K562 (cell line): ENCODE measurements at regions not wholly inside any gene's neighbourhood (a gene's known extent, or its start where the extent isn't known, plus 50 kb on each side); places are given as distances from the start of the nearest gene placed in this dataset.

Experiments
- ATAC-seq: fragments of 200-7000 bp; cut with Tn5 transposase; 3 replicates; pipeline ENCODE4 v1.9.1; 2020; ENCODE audit warnings: moderate library complexity
- BruUV-seq: library from RNA; stranded (reverse); fragments of 400-500 nt; replicated peaks from 2 replicates; lab custom pipeline; 2021; lab: Mats Ljungman, UMichigan
- CTCF ChIA-PET: fragments of 300-600 bp; formaldehyde crosslinking; extraction: SDS; loops from one replicate; lab custom pipeline; 2021; ENCODE audit warnings: low intra/inter-chr PET ratio; lab: Yijun Ruan, JAX
- POLR2A ChIA-PET: fragments of 300-600, 350-650 bp; sonication (Branson Sonifier 250); formaldehyde crosslinking; extraction: SDS; loops from one replicate; lab custom pipeline; 2021; ENCODE audit warnings: antibody characterized with exemption, inconsistent platforms; lab: Yijun Ruan, JAX
- DNase-seq, 4 experiments: peaks; one replicate each; pipeline versions ENCODE4 v3.0.0 to v3.0.0-alpha.2; 2011 to 2018; ENCODE audit warnings: low spot score in 3 of 4, mixed read lengths in 3 of 4; ENCODE audit errors: extremely low read depth in 1 of 4
- FAIRE-seq: peaks from 2 replicates; lab custom pipeline; 2011; peaks lifted over from hg19 to GRCh38; lab: Jason Lieb, UNC
- H2AFZ ChIP-seq: 2 replicates; pipeline ENCODE4 v1.6.0; 2011; ENCODE audit warnings: low read depth, low read length, control low read depth, inconsistent platforms
- H3K27ac ChIP-seq: fragments of 200-600 bp; 3 replicates; pipeline ENCODE4 v1.8.0; 2011; ENCODE audit warnings: low read depth, mild to moderate bottlenecking, control low read depth, inconsistent platforms, low read length, moderate library complexity, mixed read lengths; ENCODE audit errors: extremely low read depth
- H3K27me3 ChIP-seq, 2 experiments: fragments of 300-600 bp in 1 of 2; 2 replicates in 1 of 2; 3 replicates in 1 of 2; pipeline versions ENCODE4 v1.6.0 to v1.8.0; 2011; ENCODE audit warnings: inconsistent platforms in 2 of 2, low read length in 2 of 2, mild to moderate bottlenecking in 1 of 2, mixed read lengths in 1 of 2, moderate library complexity in 1 of 2; ENCODE audit not compliant: control insufficient read depth in 2 of 2, insufficient read depth in 2 of 2
- H3K36me3 ChIP-seq: fragments of 300-600 bp; 3 replicates; pipeline ENCODE4 v1.8.0; 2011; ENCODE audit warnings: mild to moderate bottlenecking, low read length, inconsistent platforms; ENCODE audit not compliant: control insufficient read depth, insufficient read depth
- H3K4me1 ChIP-seq, 2 experiments: fragments of 200-600 bp in 1 of 2; replicated peaks in 1 of 2; 2 replicates in 1 of 2; 3 replicates in 1 of 2; pipeline versions ENCODE4 v1.5.1 to v1.8.0; 2011; ENCODE audit warnings: inconsistent platforms in 2 of 2, low read length in 2 of 2, mild to moderate bottlenecking in 1 of 2, mixed read lengths in 1 of 2, moderate library complexity in 1 of 2; ENCODE audit not compliant: control insufficient read depth in 2 of 2, insufficient read depth in 2 of 2
- H3K4me2 ChIP-seq: 2 replicates; pipeline ENCODE4 v1.6.1; 2011; ENCODE audit warnings: low read length, control low read depth, inconsistent platforms, mixed read lengths; ENCODE audit not compliant: insufficient read depth
- H3K4me3 ChIP-seq: fragments of 200-600 bp; sonication (generic), shearing (Covaris generic); 2 replicates; pipeline ENCODE4 v1.5.1; 2016; ENCODE audit warnings: control low read depth, inconsistent platforms
- H3K79me2 ChIP-seq: fragments of 200-600 bp; 3 replicates; pipeline ENCODE4 v1.8.0; 2011; ENCODE audit warnings: low read length, inconsistent platforms; ENCODE audit not compliant: control insufficient read depth, insufficient read depth
- H3K9ac ChIP-seq, 2 experiments: 2 replicates each; pipeline versions ENCODE4 v1.6.0 to v1.6.1; 2011; ENCODE audit warnings: low read depth in 2 of 2, low read length in 2 of 2, control low read depth in 1 of 2, inconsistent platforms in 1 of 2, mild to moderate bottlenecking in 1 of 2, mixed read lengths in 1 of 2; ENCODE audit not compliant: insufficient read depth in 1 of 2
- H3K9me1 ChIP-seq: one replicate; pipeline ENCODE4 v1.6.0; 2011; ENCODE audit warnings: inconsistent platforms, mild to moderate bottlenecking, low read length, moderate library complexity; ENCODE audit not compliant: control insufficient read depth, insufficient read depth
- H3K9me3 ChIP-seq: replicated peaks from 2 replicates; pipeline ENCODE4 v1.5.1; 2011; ENCODE audit warnings: low read depth, low read length, inconsistent platforms; ENCODE audit not compliant: control insufficient read depth, insufficient read depth
- H4K20me1 ChIP-seq: replicated peaks from 2 replicates; pipeline ENCODE4 v1.6.1; 2011; ENCODE audit warnings: low read length, inconsistent platforms, mixed read lengths; ENCODE audit not compliant: control insufficient read depth, insufficient read depth
- ADNP ChIP-seq: fragments of 200-800 bp; sonication (Bioruptor generic); IDR thresholded peaks from 2 replicates; pipeline ENCODE4 v1.6.1; 2016; ENCODE audit warnings: missing genetic modification characterization, missing compliant biosample characterization
- ELF1 ChIP-seq: fragments of 200-800 bp; sonication (Bioruptor generic); IDR thresholded peaks from 2 replicates; pipeline ENCODE4 v1.6.1; 2016; ENCODE audit warnings: missing genetic modification characterization, missing compliant biosample characterization
- FOXO4 ChIP-seq: fragments of 450-650 bp; formaldehyde crosslinking; IDR thresholded peaks from 2 replicates; pipeline ENCODE4 v1.4.0; 2020; ENCODE audit warnings: mild to moderate bottlenecking, moderate library complexity
- JUNB ChIP-seq: fragments of 450-650 bp; formaldehyde crosslinking; conservative IDR thresholded peaks from 2 replicates; pipeline ENCODE4 v1.4.0; 2020; ENCODE audit warnings: mild to moderate bottlenecking
- MAFG ChIP-seq: fragments of 450-650 bp; conservative IDR thresholded peaks from 2 replicates; pipeline ENCODE4 v1.6.1; 2016; ENCODE audit warnings: missing genetic modification characterization, missing compliant biosample characterization
- MAZ ChIP-seq, 2 experiments: fragments of 450-650 bp in 1 of 2; sonication (generic) in 1 of 2; formaldehyde crosslinking; IDR thresholded peaks in 1 of 2; conservative IDR thresholded peaks in 1 of 2; 2 replicates each; pipeline versions ENCODE4 v1.4.0 to v1.5.0; 2020; ENCODE audit warnings: mild to moderate bottlenecking in 1 of 2, missing genetic modification reagents in 1 of 2
- NCOR1 ChIP-seq: fragments of 450-650 bp; IDR thresholded peaks from 2 replicates; pipeline ENCODE4 v1.6.1; 2016; ENCODE audit warnings: mild to moderate bottlenecking, moderate library complexity
- SMARCE1 ChIP-seq: fragments of 450-650 bp; IDR thresholded peaks from 2 replicates; pipeline ENCODE4 v1.7.1; 2016; ENCODE audit warnings: mild to moderate bottlenecking
- SRSF7 ChIP-seq: fragments of 200-400 bp; formaldehyde crosslinking; optimal IDR thresholded peaks from 2 replicates; pipeline ENCODE3; 2017; ENCODE audit warnings: mild to moderate bottlenecking, low read depth, low read length
- WGBS: fragments of 100-300 bp; shearing (Covaris generic); methylation state at CpG from one replicate; pipeline ENCODE4 v1.1.6; 2016; ENCODE audit warnings: low coverage, mixed read lengths; ENCODE audit not compliant: insufficient coverage; ENCODE audit errors: missing lambda C conversion rate; 5-methylcytosine and 5-hydroxymethylcytosine counted together
- in situ Hi-C: fragments of 300-500 bp; cut with MboI; formaldehyde crosslinking; loops from 4 replicates; pipeline ENCODE4 v1.15.0; 2018; ENCODE audit warnings: inconsistent platforms, mixed read lengths
- intact Hi-C: fragments of 100-400 bp; cut with micrococcal nuclease; formaldehyde crosslinking; loops from 2 replicates; pipeline ENCODE4 v1.14.2; 2022
- TF ChIP-seq, protein P1 (sequence below): sonication (generic); IDR thresholded peaks from 2 replicates; pipeline ENCODE4 v1.6.1; 2016
- TF ChIP-seq, protein P2 (sequence below), 2 experiments: fragments of 450-650 bp; IDR thresholded peaks; 2 replicates each; pipeline ENCODE4 v1.6.1; 2018; ENCODE audit warnings: mild to moderate bottlenecking in 2 of 2, low read depth in 1 of 2; ENCODE audit not compliant: partially characterized antibody in 2 of 2

- Histone ChIP-seq H3K4me2 (no peak overlapping the region), H2AFZ (no peak overlapping the region), H3K27ac (no peak overlapping the region), H3K9ac (no peak overlapping the region), H3K27me3 (no peaks in the 10 kb centered on the region), H3K79me2 (no peaks in the 10 kb centered on the region), H3K4me1 (no peaks in the 10 kb centered on the region), H4K20me1 (no peaks in the 10 kb centered on the region), H3K4me3 (no peak overlapping the region), H3K9me3 (peaks cover 3% of the 10 kb centered on the region; the same call in 1 of the 2 replicates), H3K9me1 (no peaks in the 10 kb centered on the region), H3K36me3 (no peaks in the 10 kb centered on the region)
- no peak for TF ChIP-seq SRSF7
- TF ChIP-seq MAZ (CRISPR knock-in tag; conservative IDR thresholded peaks at IDR 0.05 in 1 of 2, IDR thresholded peaks at IDR 0.05 in 1 of 2) = no peak
- no peak for TF ChIP-seq JUNB (CRISPR knock-in tag)
- no TSS peak for BruUV-seq
- FAIRE-seq = no peak
- DNase-seq = no peak
- POLR2A ChIA-PET = no interaction called here
- intact Hi-C loops = no loop called here
- ATAC-seq = no peak
- in situ Hi-C loops = no loop called here
- CTCF ChIA-PET = no interaction called here
- 0% methylated on average over 2 of the region's 2 CpGs for WGBS
Measured at GRCh38 chr7:81869670-81870069, 99.8 kb upstream of the HGF start.

GRCh38 chr7:81865754-81866153 is 95.9 kb upstream of the HGF start:
- Histone ChIP-seq H4K20me1 (no peaks in the 10 kb centered on the region), H2AFZ (no peak overlapping the region), H3K79me2 (no peaks in the 10 kb centered on the region), H3K27me3 (no peaks in the 10 kb centered on the region), H3K4me2 (no peak overlapping the region), H3K27ac (no peak overlapping the region), H3K9ac (no peak overlapping the region), H3K9me3 (peaks cover 3% of the 10 kb centered on the region; the same call in 1 of the 2 replicates), H3K36me3 (no peaks in the 10 kb centered on the region), H3K4me1 (no peaks in the 10 kb centered on the region), H3K9me1 (no peaks in the 10 kb centered on the region), H3K4me3 (no peak overlapping the region)
- WGBS = 0% methylated on average over 1 of the region's 1 CpG
- CTCF ChIA-PET = no interaction called here
- no peak for DNase-seq
- BruUV-seq = no TSS peak
- in situ Hi-C loops (no loop called here), intact Hi-C loops (no loop called here)
- POLR2A ChIA-PET = no interaction called here
- no peak for ATAC-seq
- FAIRE-seq = no peak
- TF ChIP-seq FOXO4 (no peak), ELF1 (no peak), MAFG (tag) (no peak), SMARCE1 (no peak), NCOR1 (no peak), ADNP (no peak)
- TF ChIP-seq, protein P1, sequence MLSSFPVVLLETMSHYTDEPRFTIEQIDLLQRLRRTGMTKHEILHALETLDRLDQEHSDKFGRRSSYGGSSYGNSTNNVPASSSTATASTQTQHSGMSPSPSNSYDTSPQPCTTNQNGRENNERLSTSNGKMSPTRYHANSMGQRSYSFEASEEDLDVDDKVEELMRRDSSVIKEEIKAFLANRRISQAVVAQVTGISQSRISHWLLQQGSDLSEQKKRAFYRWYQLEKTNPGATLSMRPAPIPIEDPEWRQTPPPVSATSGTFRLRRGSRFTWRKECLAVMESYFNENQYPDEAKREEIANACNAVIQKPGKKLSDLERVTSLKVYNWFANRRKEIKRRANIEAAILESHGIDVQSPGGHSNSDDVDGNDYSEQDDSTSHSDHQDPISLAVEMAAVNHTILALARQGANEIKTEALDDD = no peak
- TF ChIP-seq, protein P2, sequence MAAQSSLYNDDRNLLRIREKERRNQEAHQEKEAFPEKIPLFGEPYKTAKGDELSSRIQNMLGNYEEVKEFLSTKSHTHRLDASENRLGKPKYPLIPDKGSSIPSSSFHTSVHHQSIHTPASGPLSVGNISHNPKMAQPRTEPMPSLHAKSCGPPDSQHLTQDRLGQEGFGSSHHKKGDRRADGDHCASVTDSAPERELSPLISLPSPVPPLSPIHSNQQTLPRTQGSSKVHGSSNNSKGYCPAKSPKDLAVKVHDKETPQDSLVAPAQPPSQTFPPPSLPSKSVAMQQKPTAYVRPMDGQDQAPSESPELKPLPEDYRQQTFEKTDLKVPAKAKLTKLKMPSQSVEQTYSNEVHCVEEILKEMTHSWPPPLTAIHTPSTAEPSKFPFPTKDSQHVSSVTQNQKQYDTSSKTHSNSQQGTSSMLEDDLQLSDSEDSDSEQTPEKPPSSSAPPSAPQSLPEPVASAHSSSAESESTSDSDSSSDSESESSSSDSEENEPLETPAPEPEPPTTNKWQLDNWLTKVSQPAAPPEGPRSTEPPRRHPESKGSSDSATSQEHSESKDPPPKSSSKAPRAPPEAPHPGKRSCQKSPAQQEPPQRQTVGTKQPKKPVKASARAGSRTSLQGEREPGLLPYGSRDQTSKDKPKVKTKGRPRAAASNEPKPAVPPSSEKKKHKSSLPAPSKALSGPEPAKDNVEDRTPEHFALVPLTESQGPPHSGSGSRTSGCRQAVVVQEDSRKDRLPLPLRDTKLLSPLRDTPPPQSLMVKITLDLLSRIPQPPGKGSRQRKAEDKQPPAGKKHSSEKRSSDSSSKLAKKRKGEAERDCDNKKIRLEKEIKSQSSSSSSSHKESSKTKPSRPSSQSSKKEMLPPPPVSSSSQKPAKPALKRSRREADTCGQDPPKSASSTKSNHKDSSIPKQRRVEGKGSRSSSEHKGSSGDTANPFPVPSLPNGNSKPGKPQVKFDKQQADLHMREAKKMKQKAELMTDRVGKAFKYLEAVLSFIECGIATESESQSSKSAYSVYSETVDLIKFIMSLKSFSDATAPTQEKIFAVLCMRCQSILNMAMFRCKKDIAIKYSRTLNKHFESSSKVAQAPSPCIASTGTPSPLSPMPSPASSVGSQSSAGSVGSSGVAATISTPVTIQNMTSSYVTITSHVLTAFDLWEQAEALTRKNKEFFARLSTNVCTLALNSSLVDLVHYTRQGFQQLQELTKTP (IDR thresholded peaks at IDR 0.05; ENCODE audit: low read depth in 1 of 2, partially characterized antibody in 2 of 2) = no peak
